GM12865 (cell line): ENCODE measurements at regions not wholly inside any gene's neighbourhood (a gene's known extent, or its start where the extent isn't known, plus 50 kb on each side); places are given as distances from the start of the nearest gene placed in this dataset.

Experiments
- DNase-seq: peaks from one replicate; pipeline ENCODE4 v3.0.0; 2010; ENCODE audit warnings: low read depth
- H3K4me3 ChIP-seq: 2 replicates; pipeline ENCODE4 v1.5.1; 2011; ENCODE audit warnings: mild to moderate bottlenecking, low read depth, low read length, control low read depth
- TF ChIP-seq, protein P1 (sequence below): IDR thresholded peaks from 2 replicates; pipeline ENCODE4 v1.5.1; 2011; ENCODE audit warnings: low read length, control low read depth, low read depth, inconsistent platforms; ENCODE audit not compliant: insufficient read depth; ENCODE audit errors: missing control alignments

- TF ChIP-seq, protein P1, sequence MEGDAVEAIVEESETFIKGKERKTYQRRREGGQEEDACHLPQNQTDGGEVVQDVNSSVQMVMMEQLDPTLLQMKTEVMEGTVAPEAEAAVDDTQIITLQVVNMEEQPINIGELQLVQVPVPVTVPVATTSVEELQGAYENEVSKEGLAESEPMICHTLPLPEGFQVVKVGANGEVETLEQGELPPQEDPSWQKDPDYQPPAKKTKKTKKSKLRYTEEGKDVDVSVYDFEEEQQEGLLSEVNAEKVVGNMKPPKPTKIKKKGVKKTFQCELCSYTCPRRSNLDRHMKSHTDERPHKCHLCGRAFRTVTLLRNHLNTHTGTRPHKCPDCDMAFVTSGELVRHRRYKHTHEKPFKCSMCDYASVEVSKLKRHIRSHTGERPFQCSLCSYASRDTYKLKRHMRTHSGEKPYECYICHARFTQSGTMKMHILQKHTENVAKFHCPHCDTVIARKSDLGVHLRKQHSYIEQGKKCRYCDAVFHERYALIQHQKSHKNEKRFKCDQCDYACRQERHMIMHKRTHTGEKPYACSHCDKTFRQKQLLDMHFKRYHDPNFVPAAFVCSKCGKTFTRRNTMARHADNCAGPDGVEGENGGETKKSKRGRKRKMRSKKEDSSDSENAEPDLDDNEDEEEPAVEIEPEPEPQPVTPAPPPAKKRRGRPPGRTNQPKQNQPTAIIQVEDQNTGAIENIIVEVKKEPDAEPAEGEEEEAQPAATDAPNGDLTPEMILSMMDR = no peak
- H3K4me3 ChIP-seq = no peak overlapping the region
- no peak for DNase-seq
Observed at GRCh38 chr12:115507951-115508722, 769.4 kb downstream of the MED13L start.

GRCh38 chr12:115507560-115507889 lies 770.0 kb downstream of the MED13L start:
- DNase-seq = no peak
- TF ChIP-seq, protein P1 = no peak
- H3K4me3 ChIP-seq = no peak overlapping the region

DNA sequence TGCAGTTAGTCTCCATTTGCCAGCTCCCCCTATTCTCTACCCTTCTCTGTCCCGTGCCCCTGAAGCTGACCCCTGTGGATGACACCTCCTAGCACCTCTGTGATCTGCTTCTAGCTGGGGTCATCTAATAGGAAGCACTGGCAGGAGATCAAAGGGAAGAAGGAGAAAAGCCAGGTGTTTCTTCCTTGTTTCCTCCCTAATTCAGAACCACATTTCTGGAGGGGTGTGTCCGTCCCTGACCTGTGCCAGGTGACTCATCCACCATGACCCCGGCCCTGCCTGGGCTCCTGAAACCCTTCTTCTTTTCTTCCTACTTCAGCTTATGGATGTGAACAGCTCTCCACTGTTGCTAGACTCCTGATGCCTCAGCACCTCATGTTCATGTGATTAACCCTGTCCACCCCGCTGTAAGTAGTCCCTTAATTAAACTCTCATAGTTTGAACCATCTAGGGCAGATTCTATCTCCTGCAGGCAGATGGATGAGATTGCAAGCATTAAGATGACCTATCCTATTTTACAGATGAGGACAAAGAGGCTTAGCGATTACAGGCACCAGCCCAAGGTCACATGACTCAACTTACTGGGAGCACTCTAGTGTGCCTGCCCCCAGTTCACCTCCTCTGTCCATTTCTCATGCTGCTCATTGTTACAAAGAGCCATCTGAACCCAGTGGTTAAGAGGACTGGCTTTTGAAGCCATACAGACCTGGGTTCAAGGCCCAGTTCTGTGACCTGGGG lies 770.5 kb downstream of the MED13L start:
- no peak for DNase-seq
- no peak overlapping the region for H3K4me3 ChIP-seq
- TF ChIP-seq, protein P1 = no peak

DNA sequence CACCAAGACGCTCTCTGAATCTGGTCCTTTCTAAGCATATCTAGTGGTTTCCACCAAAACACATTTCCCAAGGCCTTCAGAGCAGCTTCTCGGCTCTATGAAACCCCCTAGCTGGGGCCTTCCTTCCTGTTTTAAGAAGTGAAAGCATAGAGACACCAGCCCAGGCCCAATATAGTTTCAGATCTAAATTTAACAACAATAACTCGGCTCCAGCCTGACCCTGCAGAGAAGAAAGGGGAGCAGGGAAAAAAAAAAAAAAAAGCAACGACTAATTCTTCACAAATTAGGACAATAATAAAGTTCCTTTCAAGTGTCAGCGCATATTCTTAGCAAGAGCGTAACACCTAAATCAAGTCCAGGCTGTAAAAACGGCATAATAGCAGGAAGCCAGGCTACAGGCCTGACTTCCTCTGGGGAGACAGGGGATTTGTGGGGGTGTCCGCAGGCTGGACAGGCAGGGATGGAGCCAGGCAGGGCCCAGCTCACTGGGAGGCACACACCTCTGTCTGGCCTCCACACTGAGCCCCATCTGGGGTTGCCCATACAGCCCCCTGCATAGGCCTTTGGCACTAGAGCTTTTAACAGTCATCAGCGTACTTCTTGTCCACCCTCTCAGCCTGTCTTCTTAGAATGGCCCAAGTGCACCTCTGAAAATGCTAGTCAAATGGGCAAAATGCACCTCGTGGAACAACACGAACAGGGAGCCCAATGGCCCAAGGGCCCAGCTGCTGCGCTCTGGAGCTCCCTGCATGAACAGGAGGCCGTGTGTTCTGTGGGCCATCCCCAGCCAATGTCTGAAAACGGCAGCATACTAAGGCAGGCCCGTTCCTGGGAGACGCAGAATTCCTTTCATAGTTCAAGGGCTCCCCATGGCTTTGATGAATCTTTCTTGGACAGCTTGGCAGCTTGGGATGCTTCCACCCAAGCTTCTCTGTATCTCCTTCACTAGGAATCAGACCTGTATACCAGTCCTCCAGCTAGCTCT lies 772.9 kb downstream of the MED13L start:
- TF ChIP-seq, protein P1 = no peak
- DNase-seq = peak; percentile 87
- H3K4me3 ChIP-seq = no peak overlapping the region

DNA sequence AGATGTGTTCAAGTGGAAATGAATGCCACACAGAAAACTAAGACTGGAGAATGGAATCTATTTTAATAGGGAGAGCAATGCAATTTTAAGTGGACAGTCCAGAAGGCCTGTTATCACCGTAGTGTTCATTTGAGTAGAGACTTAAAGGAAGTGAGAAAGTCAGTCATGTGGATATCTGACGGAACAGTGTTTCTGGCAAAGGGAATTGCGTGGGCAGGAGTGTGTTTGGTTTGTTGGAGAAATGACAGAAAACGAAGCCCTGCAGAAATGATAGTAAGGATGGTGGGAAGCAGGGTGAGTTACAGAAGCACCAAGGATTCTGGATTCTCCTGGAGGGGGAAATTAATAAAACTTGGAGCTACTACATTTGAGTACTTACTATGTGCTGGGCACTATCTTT lies 776.6 kb downstream of the MED13L start:
- no peak for DNase-seq
- TF ChIP-seq, protein P1 = no peak
- H3K4me3 ChIP-seq = no peak overlapping the region

DNA sequence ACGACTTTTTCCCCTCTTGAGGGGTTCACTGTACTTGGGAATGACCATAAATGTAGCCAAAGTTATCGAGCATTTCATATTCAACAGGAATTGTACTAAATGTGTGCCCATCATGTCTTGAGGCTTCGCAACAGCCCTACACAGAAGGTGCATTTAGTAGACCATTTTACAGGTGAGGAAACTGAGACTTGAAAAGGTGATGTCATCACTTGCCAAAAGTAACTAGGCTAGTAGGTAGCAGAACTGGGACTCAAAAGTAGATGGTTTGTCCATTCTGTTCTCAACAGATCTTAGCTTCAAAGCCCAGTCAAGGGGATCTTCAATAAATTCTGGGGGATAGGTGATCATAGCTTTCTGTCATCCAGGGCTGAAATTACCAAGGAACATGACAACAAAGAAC lies 782.2 kb downstream of the MED13L start:
- TF ChIP-seq, protein P1 = no peak
- DNase-seq = no peak
- H3K4me3 ChIP-seq = no peak overlapping the region
